Spinal cord (tissue), 9 donors: ENCODE measurements at regions not wholly inside any gene's neighbourhood (a gene's known extent, or its start where the extent isn't known, plus 50 kb on each side); places are given as distances from the start of the nearest gene placed in this dataset.

ENCODE experiments used
- DNase-seq, 6 donors: peaks; one replicate each; pipeline versions ENCODE4 v3.0.0 to v3.0.0-alpha.2; 2013 to 2015; ENCODE audit warnings: low spot score in 6 of 6, low read depth in 4 of 6
- H3K27ac ChIP-seq: one replicate; pipeline ENCODE4 v1.5.1; 2013; ENCODE audit warnings: low read depth, low read length, control low read depth
- H3K27me3 ChIP-seq: one replicate; pipeline ENCODE4 v1.6.1; 2013; ENCODE audit warnings: low read length; ENCODE audit not compliant: control insufficient read depth, insufficient read depth
- H3K36me3 ChIP-seq: one replicate; pipeline ENCODE4 v1.6.1; 2013; ENCODE audit warnings: low read length; ENCODE audit not compliant: control insufficient read depth, insufficient read depth
- H3K4me1 ChIP-seq: one replicate; pipeline ENCODE4 v1.6.1; 2013; ENCODE audit warnings: low read length; ENCODE audit not compliant: control insufficient read depth, insufficient read depth
- H3K4me3 ChIP-seq: one replicate; pipeline ENCODE4 v1.5.1; 2013; ENCODE audit warnings: low read depth, low read length, control low read depth
- H3K9me3 ChIP-seq: one replicate; pipeline ENCODE4 v1.6.1; 2013; ENCODE audit warnings: low read length; ENCODE audit not compliant: control insufficient read depth, insufficient read depth
- WGBS: methylation state at CpG from one replicate; pipeline ENCODE4 v1.1.5; 2013; ENCODE audit warnings: missing lambda C conversion rate; ENCODE audit not compliant: insufficient coverage; 5-methylcytosine and 5-hydroxymethylcytosine counted together
- donor health status: healthy.

GRCh38 chr3:76679541-76679940, 360.4 kb upstream of the ROBO2 start:
- H3K4me3 ChIP-seq = no peak overlapping the region
- no peaks in the 10 kb centered on the region for H3K27me3 ChIP-seq
- H3K4me1 ChIP-seq = no peaks in the 10 kb centered on the region
- DNase-seq = peak in 4 of 6 donors; percentile 13 to 85 (median 24)
- no peak overlapping the region for H3K27ac ChIP-seq
- no peaks in the 10 kb centered on the region for H3K9me3 ChIP-seq
- no peaks in the 10 kb centered on the region for H3K36me3 ChIP-seq

GRCh38 chr3:76683256-76683655, 356.6 kb upstream of the ROBO2 start:
- no CpG with 5 or more reads among the region's 3 CpGs for WGBS
- no peak for DNase-seq
- Histone ChIP-seq H3K4me3 (no peak overlapping the region), H3K4me1 (no peaks in the 10 kb centered on the region), H3K36me3 (no peaks in the 10 kb centered on the region), H3K9me3 (no peaks in the 10 kb centered on the region), H3K27ac (no peak overlapping the region), H3K27me3 (no peaks in the 10 kb centered on the region)

- no CpG with 5 or more reads among the region's 2 CpGs for WGBS
- H3K4me1 ChIP-seq = no peaks in the 10 kb centered on the region
- no peak for DNase-seq
- H3K27ac ChIP-seq = no peak overlapping the region
- H3K36me3 ChIP-seq = no peaks in the 10 kb centered on the region
- H3K9me3 ChIP-seq = no peaks in the 10 kb centered on the region
- no peaks in the 10 kb centered on the region for H3K27me3 ChIP-seq
- H3K4me3 ChIP-seq = no peak overlapping the region
These were observed 355.0 kb upstream of the ROBO2 start for GRCh38 chr3:76684946-76685345.

GRCh38 chr3:76685858-76686257, 354.0 kb upstream of the ROBO2 start:
- Histone ChIP-seq H3K27me3 (no peaks in the 10 kb centered on the region), H3K4me3 (no peak overlapping the region), H3K9me3 (no peaks in the 10 kb centered on the region), H3K36me3 (no peaks in the 10 kb centered on the region), H3K27ac (no peak overlapping the region), H3K4me1 (no peaks in the 10 kb centered on the region)
- no peak for DNase-seq
- WGBS = no CpG with 5 or more reads among the region's 5 CpGs

GRCh38 chr3:76687019-76687418, 352.9 kb upstream of the ROBO2 start:
- WGBS = no CpG with 5 or more reads among the region's 3 CpGs
- Histone ChIP-seq H3K4me3 (no peak overlapping the region), H3K4me1 (no peaks in the 10 kb centered on the region), H3K36me3 (no peaks in the 10 kb centered on the region), H3K27me3 (no peaks in the 10 kb centered on the region), H3K27ac (no peak overlapping the region), H3K9me3 (no peaks in the 10 kb centered on the region)
- no peak for DNase-seq

- Histone ChIP-seq H3K36me3 (no peaks in the 10 kb centered on the region), H3K4me3 (no peak overlapping the region), H3K4me1 (no peaks in the 10 kb centered on the region), H3K27ac (no peak overlapping the region), H3K27me3 (no peaks in the 10 kb centered on the region), H3K9me3 (no peaks in the 10 kb centered on the region)
- peak in 2 of 6 donors; percentile 73 to 82 for DNase-seq
- WGBS = 20% methylated on average over 1 of the region's 5 CpGs
These were observed 345.8 kb upstream of the ROBO2 start for GRCh38 chr3:76694063-76694462.

- no peaks in the 10 kb centered on the region for H3K27me3 ChIP-seq
- no peak for DNase-seq
- H3K36me3 ChIP-seq = no peaks in the 10 kb centered on the region
- H3K4me1 ChIP-seq = no peaks in the 10 kb centered on the region
- 61% methylated on average over 4 of the region's 7 CpGs for WGBS
- no peaks in the 10 kb centered on the region for H3K9me3 ChIP-seq
- H3K27ac ChIP-seq = no peak overlapping the region
- H3K4me3 ChIP-seq = no peak overlapping the region
These were observed 341.7 kb upstream of the ROBO2 start for GRCh38 chr3:76698136-76698706.

- Histone ChIP-seq H3K9me3 (no peaks in the 10 kb centered on the region), H3K27ac (no peak overlapping the region), H3K36me3 (no peaks in the 10 kb centered on the region), H3K4me3 (no peak overlapping the region), H3K27me3 (no peaks in the 10 kb centered on the region), H3K4me1 (no peaks in the 10 kb centered on the region)
- 71% methylated on average over 1 of the region's 1 CpG for WGBS
- no peak for DNase-seq
These were observed 340.1 kb upstream of the ROBO2 start for GRCh38 chr3:76699846-76700245.

GRCh38 chr3:76700323-76700722, 339.6 kb upstream of the ROBO2 start:
- no peak overlapping the region for H3K27ac ChIP-seq
- H3K4me1 ChIP-seq = no peaks in the 10 kb centered on the region
- H3K27me3 ChIP-seq = no peaks in the 10 kb centered on the region
- H3K36me3 ChIP-seq = no peaks in the 10 kb centered on the region
- no peak for DNase-seq
- no peak overlapping the region for H3K4me3 ChIP-seq
- H3K9me3 ChIP-seq = no peaks in the 10 kb centered on the region
- no CpG with 5 or more reads among the region's 3 CpGs for WGBS

GRCh38 chr3:76702676-76703075, 337.2 kb upstream of the ROBO2 start:
- Histone ChIP-seq H3K4me1 (no peaks in the 10 kb centered on the region), H3K36me3 (no peaks in the 10 kb centered on the region), H3K9me3 (no peaks in the 10 kb centered on the region), H3K4me3 (no peak overlapping the region), H3K27me3 (no peaks in the 10 kb centered on the region), H3K27ac (no peak overlapping the region)
- no peak for DNase-seq
- WGBS = no CpG with 5 or more reads among the region's 3 CpGs
